ENCODE measurements at regions not wholly inside any gene's neighbourhood (a gene's known extent, or its start where the extent isn't known, plus 50 kb on each side); places are given as distances from the start of the nearest gene placed in this dataset.
"Not testable (repeated sequence)": the region's sequence is repeated elsewhere in the genome, so short reads cannot be mapped to it uniquely, and the experiment has no call there.

DNA sequence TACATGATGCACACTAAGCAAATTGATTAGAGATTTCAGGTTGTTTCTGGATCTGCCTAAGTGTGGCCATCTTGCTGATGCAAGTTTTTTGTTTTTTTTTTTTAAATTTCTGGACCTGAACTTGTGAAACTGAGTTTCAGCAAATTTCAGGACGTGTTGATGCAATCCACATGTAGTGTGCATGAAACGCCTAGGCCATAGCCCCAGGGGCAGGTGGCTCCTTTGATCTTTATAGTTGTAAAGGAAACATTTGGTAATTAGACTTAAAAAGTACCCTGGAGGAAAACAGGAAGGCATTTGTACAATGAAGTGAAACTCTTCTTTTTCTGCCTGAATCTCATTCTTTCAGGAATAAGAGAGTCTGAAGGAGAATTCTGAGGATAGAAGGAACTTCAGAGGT lies 162.2 kb upstream of the LHX8 start:
- DNase-seq (ENCODE audit: low spot score) (no peak), ATAC-seq (no peak)
- ChIA-PET CTCF (no interaction called here), POLR2A (no interaction called here)
- no peak overlapping the region for H3K4me3 Mint-ChIP-seq
- H3K4me1 Mint-ChIP-seq: peaks cover 20% of the 10 kb centered on the region; the same call in 1 of the 2 replicates
- H3K36me3 Mint-ChIP-seq: no peaks in the 10 kb centered on the region
- TF ChIP-seq, protein P1, sequence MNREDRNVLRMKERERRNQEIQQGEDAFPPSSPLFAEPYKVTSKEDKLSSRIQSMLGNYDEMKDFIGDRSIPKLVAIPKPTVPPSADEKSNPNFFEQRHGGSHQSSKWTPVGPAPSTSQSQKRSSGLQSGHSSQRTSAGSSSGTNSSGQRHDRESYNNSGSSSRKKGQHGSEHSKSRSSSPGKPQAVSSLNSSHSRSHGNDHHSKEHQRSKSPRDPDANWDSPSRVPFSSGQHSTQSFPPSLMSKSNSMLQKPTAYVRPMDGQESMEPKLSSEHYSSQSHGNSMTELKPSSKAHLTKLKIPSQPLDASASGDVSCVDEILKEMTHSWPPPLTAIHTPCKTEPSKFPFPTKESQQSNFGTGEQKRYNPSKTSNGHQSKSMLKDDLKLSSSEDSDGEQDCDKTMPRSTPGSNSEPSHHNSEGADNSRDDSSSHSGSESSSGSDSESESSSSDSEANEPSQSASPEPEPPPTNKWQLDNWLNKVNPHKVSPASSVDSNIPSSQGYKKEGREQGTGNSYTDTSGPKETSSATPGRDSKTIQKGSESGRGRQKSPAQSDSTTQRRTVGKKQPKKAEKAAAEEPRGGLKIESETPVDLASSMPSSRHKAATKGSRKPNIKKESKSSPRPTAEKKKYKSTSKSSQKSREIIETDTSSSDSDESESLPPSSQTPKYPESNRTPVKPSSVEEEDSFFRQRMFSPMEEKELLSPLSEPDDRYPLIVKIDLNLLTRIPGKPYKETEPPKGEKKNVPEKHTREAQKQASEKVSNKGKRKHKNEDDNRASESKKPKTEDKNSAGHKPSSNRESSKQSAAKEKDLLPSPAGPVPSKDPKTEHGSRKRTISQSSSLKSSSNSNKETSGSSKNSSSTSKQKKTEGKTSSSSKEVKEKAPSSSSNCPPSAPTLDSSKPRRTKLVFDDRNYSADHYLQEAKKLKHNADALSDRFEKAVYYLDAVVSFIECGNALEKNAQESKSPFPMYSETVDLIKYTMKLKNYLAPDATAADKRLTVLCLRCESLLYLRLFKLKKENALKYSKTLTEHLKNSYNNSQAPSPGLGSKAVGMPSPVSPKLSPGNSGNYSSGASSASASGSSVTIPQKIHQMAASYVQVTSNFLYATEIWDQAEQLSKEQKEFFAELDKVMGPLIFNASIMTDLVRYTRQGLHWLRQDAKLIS (CRISPR knock-in tag; IDR thresholded peaks at IDR 0.05; ENCODE audit: borderline replicate concordance): no peak
- TF ChIP-seq, protein P2, sequence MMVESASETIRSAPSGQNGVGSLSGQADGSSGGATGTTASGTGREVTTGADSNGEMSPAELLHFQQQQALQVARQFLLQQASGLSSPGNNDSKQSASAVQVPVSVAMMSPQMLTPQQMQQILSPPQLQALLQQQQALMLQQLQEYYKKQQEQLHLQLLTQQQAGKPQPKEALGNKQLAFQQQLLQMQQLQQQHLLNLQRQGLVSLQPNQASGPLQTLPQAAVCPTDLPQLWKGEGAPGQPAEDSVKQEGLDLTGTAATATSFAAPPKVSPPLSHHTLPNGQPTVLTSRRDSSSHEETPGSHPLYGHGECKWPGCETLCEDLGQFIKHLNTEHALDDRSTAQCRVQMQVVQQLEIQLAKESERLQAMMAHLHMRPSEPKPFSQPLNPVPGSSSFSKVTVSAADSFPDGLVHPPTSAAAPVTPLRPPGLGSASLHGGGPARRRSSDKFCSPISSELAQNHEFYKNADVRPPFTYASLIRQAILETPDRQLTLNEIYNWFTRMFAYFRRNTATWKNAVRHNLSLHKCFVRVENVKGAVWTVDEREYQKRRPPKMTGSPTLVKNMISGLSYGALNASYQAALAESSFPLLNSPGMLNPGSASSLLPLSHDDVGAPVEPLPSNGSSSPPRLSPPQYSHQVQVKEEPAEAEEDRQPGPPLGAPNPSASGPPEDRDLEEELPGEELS (CRISPR knock-in tag; IDR thresholded peaks at IDR 0.05): no peak
- TF ChIP-seq SMAD3 (CRISPR knock-in tag; IDR thresholded peaks at IDR 0.05; ENCODE audit: borderline replicate concordance) (no peak), GTF2I (CRISPR knock-in tag; conservative IDR thresholded peaks at IDR 0.05) (no peak), CBFB (CRISPR knock-in tag; IDR thresholded peaks at IDR 0.05; ENCODE audit: low read depth) (no peak), ZNF121 (CRISPR knock-in tag; IDR thresholded peaks at IDR 0.05) (no peak), FOXJ3 (CRISPR knock-in tag; IDR thresholded peaks at IDR 0.05; ENCODE audit: borderline replicate concordance) (no peak)
- TF ChIP-seq, protein P3, sequence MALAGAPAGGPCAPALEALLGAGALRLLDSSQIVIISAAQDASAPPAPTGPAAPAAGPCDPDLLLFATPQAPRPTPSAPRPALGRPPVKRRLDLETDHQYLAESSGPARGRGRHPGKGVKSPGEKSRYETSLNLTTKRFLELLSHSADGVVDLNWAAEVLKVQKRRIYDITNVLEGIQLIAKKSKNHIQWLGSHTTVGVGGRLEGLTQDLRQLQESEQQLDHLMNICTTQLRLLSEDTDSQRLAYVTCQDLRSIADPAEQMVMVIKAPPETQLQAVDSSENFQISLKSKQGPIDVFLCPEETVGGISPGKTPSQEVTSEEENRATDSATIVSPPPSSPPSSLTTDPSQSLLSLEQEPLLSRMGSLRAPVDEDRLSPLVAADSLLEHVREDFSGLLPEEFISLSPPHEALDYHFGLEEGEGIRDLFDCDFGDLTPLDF (CRISPR knock-in tag; IDR thresholded peaks at IDR 0.05): no peak
- TF ChIP-seq, protein P4, sequence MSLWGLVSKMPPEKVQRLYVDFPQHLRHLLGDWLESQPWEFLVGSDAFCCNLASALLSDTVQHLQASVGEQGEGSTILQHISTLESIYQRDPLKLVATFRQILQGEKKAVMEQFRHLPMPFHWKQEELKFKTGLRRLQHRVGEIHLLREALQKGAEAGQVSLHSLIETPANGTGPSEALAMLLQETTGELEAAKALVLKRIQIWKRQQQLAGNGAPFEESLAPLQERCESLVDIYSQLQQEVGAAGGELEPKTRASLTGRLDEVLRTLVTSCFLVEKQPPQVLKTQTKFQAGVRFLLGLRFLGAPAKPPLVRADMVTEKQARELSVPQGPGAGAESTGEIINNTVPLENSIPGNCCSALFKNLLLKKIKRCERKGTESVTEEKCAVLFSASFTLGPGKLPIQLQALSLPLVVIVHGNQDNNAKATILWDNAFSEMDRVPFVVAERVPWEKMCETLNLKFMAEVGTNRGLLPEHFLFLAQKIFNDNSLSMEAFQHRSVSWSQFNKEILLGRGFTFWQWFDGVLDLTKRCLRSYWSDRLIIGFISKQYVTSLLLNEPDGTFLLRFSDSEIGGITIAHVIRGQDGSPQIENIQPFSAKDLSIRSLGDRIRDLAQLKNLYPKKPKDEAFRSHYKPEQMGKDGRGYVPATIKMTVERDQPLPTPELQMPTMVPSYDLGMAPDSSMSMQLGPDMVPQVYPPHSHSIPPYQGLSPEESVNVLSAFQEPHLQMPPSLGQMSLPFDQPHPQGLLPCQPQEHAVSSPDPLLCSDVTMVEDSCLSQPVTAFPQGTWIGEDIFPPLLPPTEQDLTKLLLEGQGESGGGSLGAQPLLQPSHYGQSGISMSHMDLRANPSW (CRISPR knock-in tag; conservative IDR thresholded peaks at IDR 0.05; ENCODE audit: low read depth): no peak
- TF ChIP-seq, protein P5, sequence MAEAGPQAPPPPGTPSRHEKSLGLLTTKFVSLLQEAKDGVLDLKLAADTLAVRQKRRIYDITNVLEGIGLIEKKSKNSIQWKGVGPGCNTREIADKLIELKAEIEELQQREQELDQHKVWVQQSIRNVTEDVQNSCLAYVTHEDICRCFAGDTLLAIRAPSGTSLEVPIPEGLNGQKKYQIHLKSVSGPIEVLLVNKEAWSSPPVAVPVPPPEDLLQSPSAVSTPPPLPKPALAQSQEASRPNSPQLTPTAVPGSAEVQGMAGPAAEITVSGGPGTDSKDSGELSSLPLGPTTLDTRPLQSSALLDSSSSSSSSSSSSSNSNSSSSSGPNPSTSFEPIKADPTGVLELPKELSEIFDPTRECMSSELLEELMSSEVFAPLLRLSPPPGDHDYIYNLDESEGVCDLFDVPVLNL (CRISPR knock-in tag; IDR thresholded peaks at IDR 0.05; ENCODE audit: borderline replicate concordance, low read depth): no peak
- H3K27ac Mint-ChIP-seq: no peak overlapping the region
- peaks cover under 1% of the 10 kb centered on the region for H3K9me3 Mint-ChIP-seq
- H3K27me3 Mint-ChIP-seq (ENCODE audit: low read depth): no peaks in the 10 kb centered on the region; the same call in 1 of the 2 replicates

DNA sequence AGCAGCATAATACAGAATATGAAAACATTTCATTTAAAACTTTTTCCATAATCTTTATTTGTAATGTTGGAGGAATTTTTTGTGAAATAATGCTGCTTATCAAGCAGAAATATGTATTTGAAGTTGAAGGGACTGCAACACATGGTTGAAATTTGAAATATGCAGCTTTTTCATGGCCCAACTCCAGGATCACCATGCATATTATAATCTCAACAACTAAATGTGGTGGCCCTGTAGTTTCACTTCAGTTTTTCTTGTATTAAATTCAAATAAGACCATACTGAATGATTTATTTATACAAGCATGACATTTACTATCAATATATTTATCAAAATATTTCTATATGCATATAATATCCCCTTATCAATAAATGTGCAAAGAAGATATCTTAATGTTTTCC lies 157.7 kb upstream of the LHX8 start:
- Mint-ChIP-seq H3K36me3 (no peaks in the 10 kb centered on the region), H3K4me1 (peaks cover 20% of the 10 kb centered on the region; the same call in 1 of the 2 replicates), H3K27ac (no peak overlapping the region), H3K27me3 (ENCODE audit: low read depth) (no peaks in the 10 kb centered on the region), H3K9me3 (peaks cover 4% of the 10 kb centered on the region), H3K4me3 (no peak overlapping the region)
- no peak for ATAC-seq
- DNase-seq (ENCODE audit: low spot score): no peak
- CTCF ChIA-PET: no interaction called here
- POLR2A ChIA-PET: no interaction called here
- TF ChIP-seq, protein P6, sequence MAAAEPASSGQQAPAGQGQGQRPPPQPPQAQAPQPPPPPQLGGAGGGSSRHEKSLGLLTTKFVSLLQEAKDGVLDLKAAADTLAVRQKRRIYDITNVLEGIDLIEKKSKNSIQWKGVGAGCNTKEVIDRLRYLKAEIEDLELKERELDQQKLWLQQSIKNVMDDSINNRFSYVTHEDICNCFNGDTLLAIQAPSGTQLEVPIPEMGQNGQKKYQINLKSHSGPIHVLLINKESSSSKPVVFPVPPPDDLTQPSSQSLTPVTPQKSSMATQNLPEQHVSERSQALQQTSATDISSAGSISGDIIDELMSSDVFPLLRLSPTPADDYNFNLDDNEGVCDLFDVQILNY (CRISPR knock-in tag; IDR thresholded peaks at IDR 0.05): no peak
- TF ChIP-seq, protein P7, sequence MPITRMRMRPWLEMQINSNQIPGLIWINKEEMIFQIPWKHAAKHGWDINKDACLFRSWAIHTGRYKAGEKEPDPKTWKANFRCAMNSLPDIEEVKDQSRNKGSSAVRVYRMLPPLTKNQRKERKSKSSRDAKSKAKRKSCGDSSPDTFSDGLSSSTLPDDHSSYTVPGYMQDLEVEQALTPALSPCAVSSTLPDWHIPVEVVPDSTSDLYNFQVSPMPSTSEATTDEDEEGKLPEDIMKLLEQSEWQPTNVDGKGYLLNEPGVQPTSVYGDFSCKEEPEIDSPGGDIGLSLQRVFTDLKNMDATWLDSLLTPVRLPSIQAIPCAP (CRISPR knock-in tag; IDR thresholded peaks at IDR 0.05): no peak
- TF ChIP-seq, protein P8, sequence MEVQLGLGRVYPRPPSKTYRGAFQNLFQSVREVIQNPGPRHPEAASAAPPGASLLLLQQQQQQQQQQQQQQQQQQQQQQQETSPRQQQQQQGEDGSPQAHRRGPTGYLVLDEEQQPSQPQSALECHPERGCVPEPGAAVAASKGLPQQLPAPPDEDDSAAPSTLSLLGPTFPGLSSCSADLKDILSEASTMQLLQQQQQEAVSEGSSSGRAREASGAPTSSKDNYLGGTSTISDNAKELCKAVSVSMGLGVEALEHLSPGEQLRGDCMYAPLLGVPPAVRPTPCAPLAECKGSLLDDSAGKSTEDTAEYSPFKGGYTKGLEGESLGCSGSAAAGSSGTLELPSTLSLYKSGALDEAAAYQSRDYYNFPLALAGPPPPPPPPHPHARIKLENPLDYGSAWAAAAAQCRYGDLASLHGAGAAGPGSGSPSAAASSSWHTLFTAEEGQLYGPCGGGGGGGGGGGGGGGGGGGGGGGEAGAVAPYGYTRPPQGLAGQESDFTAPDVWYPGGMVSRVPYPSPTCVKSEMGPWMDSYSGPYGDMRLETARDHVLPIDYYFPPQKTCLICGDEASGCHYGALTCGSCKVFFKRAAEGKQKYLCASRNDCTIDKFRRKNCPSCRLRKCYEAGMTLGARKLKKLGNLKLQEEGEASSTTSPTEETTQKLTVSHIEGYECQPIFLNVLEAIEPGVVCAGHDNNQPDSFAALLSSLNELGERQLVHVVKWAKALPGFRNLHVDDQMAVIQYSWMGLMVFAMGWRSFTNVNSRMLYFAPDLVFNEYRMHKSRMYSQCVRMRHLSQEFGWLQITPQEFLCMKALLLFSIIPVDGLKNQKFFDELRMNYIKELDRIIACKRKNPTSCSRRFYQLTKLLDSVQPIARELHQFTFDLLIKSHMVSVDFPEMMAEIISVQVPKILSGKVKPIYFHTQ (CRISPR knock-in tag; IDR thresholded peaks at IDR 0.05): no peak

DNA sequence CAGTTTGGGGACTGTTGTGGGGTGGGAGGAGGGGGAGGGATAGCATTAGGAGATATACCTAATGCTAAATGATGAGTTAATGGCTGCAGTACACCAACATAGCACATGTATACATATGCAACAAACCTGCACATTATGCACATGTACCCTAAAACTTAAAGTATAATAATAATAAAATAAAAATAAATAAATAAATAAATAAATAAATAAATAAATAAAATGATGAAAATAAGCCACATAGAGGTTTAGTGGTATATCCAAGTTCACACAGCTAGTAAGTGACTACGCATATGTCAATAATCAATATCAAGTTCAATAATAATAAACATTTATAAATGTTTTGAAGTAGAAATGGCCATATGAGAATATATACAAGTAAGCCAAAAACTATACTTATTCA lies 141.7 kb upstream of the LHX8 start:
- H3K27me3 Mint-ChIP-seq (ENCODE audit: low read depth); DNase-seq (ENCODE audit: low spot score); H3K4me1 Mint-ChIP-seq; POLR2A ChIA-PET; H3K4me3 Mint-ChIP-seq; CTCF ChIA-PET; ATAC-seq; H3K27ac Mint-ChIP-seq: not testable (repeated sequence)
- H3K36me3 Mint-ChIP-seq: peaks cover 11% of the 10 kb centered on the region
- peaks cover 16% of the 10 kb centered on the region for H3K9me3 Mint-ChIP-seq

Data from WTC11 (cell line).